ENCODE measurements at regions not wholly inside any gene's neighbourhood (a gene's known extent, or its start where the extent isn't known, plus 50 kb on each side); places are given as distances from the start of the nearest gene placed in this dataset.

DNA sequence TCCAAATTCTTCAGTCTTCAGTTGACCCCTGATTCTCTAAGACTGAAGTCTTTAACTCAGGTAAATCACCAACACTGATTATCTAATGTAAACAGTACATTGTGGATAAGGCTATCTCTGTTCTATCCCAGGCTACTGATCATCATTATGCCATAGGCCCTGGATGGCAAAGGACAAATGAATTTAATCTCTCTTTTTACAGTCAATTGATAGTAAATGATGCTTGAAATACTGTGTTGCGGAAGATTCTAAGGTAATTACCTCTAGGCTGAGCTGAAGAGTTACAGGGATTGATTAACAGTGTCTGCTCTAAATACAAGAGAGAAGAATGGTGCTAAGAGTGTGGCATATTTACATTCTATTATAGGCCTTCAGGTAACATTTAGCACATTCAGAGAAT lies 264.7 kb downstream of the ACTL7B start:
- no peak overlapping the region for H3K4me3 Mint-ChIP-seq
- no peaks in the 10 kb centered on the region for H3K4me1 Mint-ChIP-seq (ENCODE audit: low read depth)
- H3K36me3 Mint-ChIP-seq (ENCODE audit: low read depth) = no peaks in the 10 kb centered on the region
- no peak for DNase-seq (ENCODE audit: low spot score)
- H3K9me3 Mint-ChIP-seq = no peaks in the 10 kb centered on the region
- H3K27ac Mint-ChIP-seq = no peak overlapping the region
- H3K27me3 Mint-ChIP-seq (ENCODE audit: low read depth) = peaks cover 3% of the 10 kb centered on the region

GRCh38 chr9:108588246-108588645 lies 267.5 kb downstream of the ACTL7B start:
- Mint-ChIP-seq H3K4me1 (ENCODE audit: low read depth) (no peaks in the 10 kb centered on the region), H3K36me3 (ENCODE audit: low read depth) (no peaks in the 10 kb centered on the region), H3K9me3 (no peaks in the 10 kb centered on the region), H3K4me3 (no peak overlapping the region), H3K27ac (no peak overlapping the region), H3K27me3 (ENCODE audit: low read depth) (peaks cover 3% of the 10 kb centered on the region)
- DNase-seq (ENCODE audit: low spot score) = no peak

GRCh38 chr9:108586471-108587139 lies 269.2 kb downstream of the ACTL7B start:
- H3K4me1 Mint-ChIP-seq (ENCODE audit: low read depth) = no peaks in the 10 kb centered on the region
- peaks cover 3% of the 10 kb centered on the region for H3K27me3 Mint-ChIP-seq (ENCODE audit: low read depth)
- no peaks in the 10 kb centered on the region for H3K9me3 Mint-ChIP-seq
- no peak for DNase-seq (ENCODE audit: low spot score)
- no peaks in the 10 kb centered on the region for H3K36me3 Mint-ChIP-seq (ENCODE audit: low read depth)
- no peak overlapping the region for H3K27ac Mint-ChIP-seq
- H3K4me3 Mint-ChIP-seq = no peak overlapping the region

DNA sequence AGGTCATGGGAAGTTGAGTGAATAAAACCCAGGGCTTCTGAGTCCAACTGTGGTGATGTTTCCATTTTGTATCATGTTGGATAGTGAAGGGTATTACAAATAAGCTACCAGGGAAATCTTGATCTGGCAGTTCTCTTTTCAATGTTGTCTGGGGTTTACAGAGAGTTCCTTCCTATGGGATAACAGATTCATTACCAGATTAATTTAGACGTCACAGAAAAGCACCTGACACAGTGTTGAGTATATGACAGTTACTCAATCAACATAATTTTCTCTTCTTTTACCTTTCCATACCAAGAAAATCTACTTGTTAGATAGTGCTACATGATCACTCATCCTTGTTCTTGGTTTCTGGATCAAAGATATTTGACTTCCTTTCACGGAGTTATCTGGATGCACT lies 270.9 kb downstream of the ACTL7B start:
- Mint-ChIP-seq H3K4me1 (ENCODE audit: low read depth) (no peaks in the 10 kb centered on the region), H3K27ac (no peak overlapping the region), H3K4me3 (no peak overlapping the region), H3K36me3 (ENCODE audit: low read depth) (no peaks in the 10 kb centered on the region), H3K9me3 (no peaks in the 10 kb centered on the region), H3K27me3 (ENCODE audit: low read depth) (peaks cover 3% of the 10 kb centered on the region)
- no peak for DNase-seq (ENCODE audit: low spot score)

DNA sequence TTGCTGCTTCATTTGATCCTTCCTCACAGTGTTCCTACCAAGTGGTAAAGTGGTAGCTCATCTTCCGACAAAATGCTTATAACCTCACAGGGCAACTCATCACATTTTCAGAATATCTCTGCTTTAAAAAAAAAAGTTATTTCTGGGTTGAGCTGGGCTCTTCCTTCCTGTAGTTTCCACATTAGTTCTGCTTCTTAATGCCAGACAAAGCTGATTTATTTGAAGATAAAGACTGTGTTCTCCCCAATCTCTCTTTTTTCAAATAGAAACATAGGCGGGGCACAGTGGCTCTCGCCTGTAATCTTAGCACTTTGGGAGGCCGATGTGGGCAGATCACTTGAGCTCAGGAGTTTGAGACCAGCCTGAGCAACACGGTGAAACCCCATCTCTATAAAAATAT lies 273.1 kb downstream of the ACTL7B start:
- no peaks in the 10 kb centered on the region for H3K9me3 Mint-ChIP-seq
- no peaks in the 10 kb centered on the region for H3K4me1 Mint-ChIP-seq (ENCODE audit: low read depth)
- no peaks in the 10 kb centered on the region for H3K36me3 Mint-ChIP-seq (ENCODE audit: low read depth)
- DNase-seq (ENCODE audit: low spot score) = no peak
- no peak overlapping the region for H3K4me3 Mint-ChIP-seq
- H3K27ac Mint-ChIP-seq = no peak overlapping the region
- no peaks in the 10 kb centered on the region for H3K27me3 Mint-ChIP-seq (ENCODE audit: low read depth)

GRCh38 chr9:108579757-108580439 lies 275.9 kb downstream of the ACTL7B start:
- H3K4me3 Mint-ChIP-seq = no peak overlapping the region
- H3K27me3 Mint-ChIP-seq (ENCODE audit: low read depth) = no peaks in the 10 kb centered on the region
- H3K4me1 Mint-ChIP-seq (ENCODE audit: low read depth) = no peaks in the 10 kb centered on the region
- no peaks in the 10 kb centered on the region for H3K36me3 Mint-ChIP-seq (ENCODE audit: low read depth)
- no peak overlapping the region for H3K27ac Mint-ChIP-seq
- H3K9me3 Mint-ChIP-seq = no peaks in the 10 kb centered on the region
- DNase-seq (ENCODE audit: low spot score) = no peak

- no peaks in the 10 kb centered on the region for H3K27me3 Mint-ChIP-seq (ENCODE audit: low read depth)
- H3K4me3 Mint-ChIP-seq = no peak overlapping the region
- H3K4me1 Mint-ChIP-seq (ENCODE audit: low read depth) = no peaks in the 10 kb centered on the region
- H3K9me3 Mint-ChIP-seq = no peaks in the 10 kb centered on the region
- H3K36me3 Mint-ChIP-seq (ENCODE audit: low read depth) = no peaks in the 10 kb centered on the region
- no peak for DNase-seq (ENCODE audit: low spot score)
- no peak overlapping the region for H3K27ac Mint-ChIP-seq
Measured at GRCh38 chr9:108575276-108575675, 280.5 kb downstream of the ACTL7B start.

- no peaks in the 10 kb centered on the region for H3K9me3 Mint-ChIP-seq
- no peaks in the 10 kb centered on the region for H3K36me3 Mint-ChIP-seq (ENCODE audit: low read depth)
- no peak overlapping the region for H3K27ac Mint-ChIP-seq
- H3K4me1 Mint-ChIP-seq (ENCODE audit: low read depth) = no peaks in the 10 kb centered on the region
- no peak overlapping the region for H3K4me3 Mint-ChIP-seq
- no peak for DNase-seq (ENCODE audit: low spot score)
- H3K27me3 Mint-ChIP-seq (ENCODE audit: low read depth) = no peaks in the 10 kb centered on the region
Measured at GRCh38 chr9:108569624-108570023, 286.2 kb downstream of the ACTL7B start.

DNA sequence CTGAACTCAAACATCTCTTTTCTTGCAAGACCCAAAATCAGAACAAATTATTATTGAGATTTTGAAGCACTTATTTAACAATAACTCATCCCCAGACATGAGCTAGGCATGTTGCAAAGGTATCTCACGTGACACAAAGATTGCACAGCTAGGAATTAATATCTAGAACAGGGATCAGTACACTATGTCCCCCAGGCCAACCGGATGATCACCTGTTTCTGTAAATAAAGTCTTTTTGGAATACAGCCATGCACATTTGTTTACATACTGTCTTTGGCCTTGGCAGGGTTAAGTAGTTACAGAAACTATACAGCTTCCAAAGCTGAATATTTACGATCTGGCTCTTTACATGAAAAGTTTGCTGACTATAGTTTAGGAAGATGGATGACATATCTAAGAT lies 287.7 kb downstream of the ACTL7B start:
- H3K4me1 Mint-ChIP-seq (ENCODE audit: low read depth) = no peaks in the 10 kb centered on the region

DNA sequence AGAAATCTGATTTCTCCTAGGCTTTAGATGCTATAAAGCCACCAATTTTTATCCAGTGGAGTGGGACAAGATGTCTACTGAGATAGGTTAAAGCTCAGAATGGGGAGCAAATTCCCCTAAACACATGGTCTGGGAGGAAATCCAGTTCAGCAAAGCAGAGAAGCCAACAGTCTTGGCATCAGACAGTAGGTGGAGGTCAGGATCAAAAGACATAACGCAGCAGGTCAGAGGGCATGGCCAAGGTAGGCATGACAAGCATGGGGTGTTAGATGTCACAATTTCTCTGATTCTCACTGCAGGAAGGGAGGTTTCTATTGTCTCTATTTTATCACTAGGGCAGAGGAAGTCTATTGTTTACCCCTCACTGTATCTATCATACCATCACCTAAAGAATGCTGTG lies 288.2 kb downstream of the ACTL7B start:
- Mint-ChIP-seq H3K27me3 (ENCODE audit: low read depth) (no peaks in the 10 kb centered on the region), H3K4me3 (no peak overlapping the region), H3K4me1 (ENCODE audit: low read depth) (no peaks in the 10 kb centered on the region), H3K27ac (no peak overlapping the region), H3K36me3 (ENCODE audit: low read depth) (no peaks in the 10 kb centered on the region), H3K9me3 (no peaks in the 10 kb centered on the region)
- no peak for DNase-seq (ENCODE audit: low spot score)

More for the DNA sequence above, 287.7 kb downstream of the ACTL7B start:
- Mint-ChIP-seq H3K27ac (no peak overlapping the region), H3K27me3 (ENCODE audit: low read depth) (no peaks in the 10 kb centered on the region), H3K9me3 (no peaks in the 10 kb centered on the region), H3K36me3 (ENCODE audit: low read depth) (no peaks in the 10 kb centered on the region), H3K4me3 (no peak overlapping the region)
- DNase-seq (ENCODE audit: low spot score) = no peak

DNA sequence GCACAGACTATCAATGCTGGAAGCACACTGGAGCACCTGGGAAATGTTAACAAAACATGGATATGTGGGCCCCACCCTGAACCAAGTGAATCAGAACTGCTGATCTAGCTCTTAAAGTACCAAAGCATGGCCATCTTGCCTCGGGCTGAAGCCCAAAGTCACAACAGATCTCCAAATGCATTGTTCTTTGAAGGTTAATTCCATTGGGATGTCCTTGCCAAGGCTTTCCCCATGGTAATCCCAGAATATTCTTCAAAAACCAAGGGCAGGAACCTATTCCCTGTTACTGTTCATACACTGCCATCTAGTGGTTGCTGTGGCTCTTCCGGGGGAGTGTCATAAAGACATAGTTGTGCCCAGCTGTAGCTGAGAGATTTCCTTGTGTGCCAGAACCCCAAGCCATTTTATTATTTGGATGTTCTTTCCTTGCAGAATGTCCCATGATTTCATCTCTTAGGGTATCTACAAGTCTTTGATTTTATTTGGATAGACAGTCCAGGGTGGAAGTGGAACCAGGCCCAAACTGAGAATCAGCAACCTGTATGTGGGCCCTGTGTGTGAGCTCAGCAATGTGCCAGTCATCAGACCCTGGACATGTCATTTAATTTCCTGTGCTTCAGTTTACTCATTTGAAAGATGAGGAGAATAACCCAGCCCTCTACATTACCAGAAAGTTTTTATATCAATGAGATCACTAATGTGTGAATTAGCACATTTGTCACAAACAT lies 290.0 kb downstream of the ACTL7B start:
- Mint-ChIP-seq H3K4me1 (ENCODE audit: low read depth) (no peaks in the 10 kb centered on the region), H3K27me3 (ENCODE audit: low read depth) (no peaks in the 10 kb centered on the region)

GRCh38 chr9:108562176-108562575 lies 293.6 kb downstream of the ACTL7B start:
- Mint-ChIP-seq H3K27ac (no peak overlapping the region), H3K27me3 (ENCODE audit: low read depth) (no peaks in the 10 kb centered on the region), H3K4me1 (ENCODE audit: low read depth) (no peaks in the 10 kb centered on the region), H3K36me3 (ENCODE audit: low read depth) (no peaks in the 10 kb centered on the region), H3K9me3 (no peaks in the 10 kb centered on the region), H3K4me3 (no peak overlapping the region)
- DNase-seq (ENCODE audit: low spot score) = no peak

More for the DNA sequence above, 290.0 kb downstream of the ACTL7B start:
- Mint-ChIP-seq H3K9me3 (no peaks in the 10 kb centered on the region), H3K36me3 (ENCODE audit: low read depth) (no peaks in the 10 kb centered on the region), H3K4me3 (no peak overlapping the region), H3K27ac (no peak overlapping the region)
- no peak for DNase-seq (ENCODE audit: low spot score)

DNA sequence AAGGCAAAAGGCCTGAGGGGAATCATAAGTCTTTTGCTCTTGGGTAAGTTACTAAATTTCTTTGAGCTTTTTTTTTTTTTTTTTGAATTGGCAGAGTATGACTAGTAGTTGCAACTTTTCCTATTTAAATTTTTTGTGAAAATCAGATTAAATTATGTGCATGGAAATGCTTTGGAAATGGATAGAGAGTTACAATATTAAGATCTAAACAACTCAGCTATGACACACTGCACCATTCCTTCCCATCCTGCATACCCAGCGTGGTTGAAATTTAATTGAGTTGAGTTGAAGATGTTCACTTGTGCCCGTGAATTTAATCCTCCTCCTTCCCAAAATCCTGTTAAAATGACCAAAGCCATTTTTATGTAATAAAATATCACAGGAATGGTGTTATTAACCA lies 296.4 kb downstream of the ACTL7B start:
- no peak for DNase-seq (ENCODE audit: low spot score)
- H3K27ac Mint-ChIP-seq = no peak overlapping the region
- H3K9me3 Mint-ChIP-seq = no peaks in the 10 kb centered on the region
- no peaks in the 10 kb centered on the region for H3K27me3 Mint-ChIP-seq (ENCODE audit: low read depth)
- H3K36me3 Mint-ChIP-seq (ENCODE audit: low read depth) = no peaks in the 10 kb centered on the region
- no peak overlapping the region for H3K4me3 Mint-ChIP-seq
- no peaks in the 10 kb centered on the region for H3K4me1 Mint-ChIP-seq (ENCODE audit: low read depth)

GRCh38 chr9:108554831-108555230 lies 301.0 kb downstream of the ACTL7B start:
- no peak for DNase-seq (ENCODE audit: low spot score)
- Mint-ChIP-seq H3K4me3 (no peak overlapping the region), H3K36me3 (ENCODE audit: low read depth) (no peaks in the 10 kb centered on the region), H3K27me3 (ENCODE audit: low read depth) (no peaks in the 10 kb centered on the region), H3K4me1 (ENCODE audit: low read depth) (no peaks in the 10 kb centered on the region), H3K27ac (no peak overlapping the region), H3K9me3 (no peaks in the 10 kb centered on the region)

Measured in T-helper 2 cell treated with Interferon-gamma antibody and Interleukin-4, amounts not matched to agents 5 μg/mL and 100 μg/mL, for 36 hours (primary cell).